Neural cell (in vitro differentiated cells): ENCODE measurements at regions not wholly inside any gene's neighbourhood (a gene's known extent, or its start where the extent isn't known, plus 50 kb on each side); places are given as distances from the start of the nearest gene placed in this dataset.

ENCODE experiments used
- H2AFZ ChIP-seq: fragments of 200-600, 300-800 bp; sonication (generic), shearing (Covaris generic); 2 replicates; pipeline ENCODE4 v1.6.0; 2014; ENCODE audit warnings: low read depth, mild to moderate bottlenecking, antibody characterized with exemption, low read length, moderate library complexity
- H3F3A ChIP-seq: fragments of 200-600 bp; shearing (Covaris generic); 2 replicates; pipeline ENCODE4 v1.6.1; 2016; ENCODE audit warnings: mild to moderate bottlenecking, moderate library complexity, mixed read lengths, antibody characterized with exemption, low read length; ENCODE audit not compliant: insufficient read depth, poor library complexity, severe bottlenecking
- H3K27ac ChIP-seq: fragments of 200-600, 300-800 bp; sonication (generic), shearing (Covaris generic); 2 replicates; pipeline ENCODE4 v1.5.1; 2014; ENCODE audit warnings: mild to moderate bottlenecking, low read length, moderate library complexity
- H3K27me3 ChIP-seq: fragments of 300-800, 200-600 bp; sonication (generic), shearing (Covaris generic); 2 replicates; pipeline ENCODE4 v1.6.0; 2014; ENCODE audit warnings: mild to moderate bottlenecking, low read depth, low read length, moderate library complexity; ENCODE audit not compliant: insufficient read depth
- H3K36me3 ChIP-seq: fragments of 300-800, 200-600 bp; sonication (generic), shearing (Covaris generic); 2 replicates; pipeline ENCODE4 v1.5.1; 2014; ENCODE audit warnings: mild to moderate bottlenecking, antibody characterized with exemption, low read length, moderate library complexity; ENCODE audit not compliant: insufficient read depth
- H3K4me2 ChIP-seq: fragments of 300-800, 200-600 bp; sonication (generic), shearing (Covaris generic); 2 replicates; pipeline ENCODE4 v1.6.0; 2014; ENCODE audit warnings: mild to moderate bottlenecking, low read length
- H3K4me3 ChIP-seq: fragments of 300-800, 200-600 bp; sonication (generic), shearing (Covaris generic); 2 replicates; pipeline ENCODE4 v1.5.1; 2014; ENCODE audit warnings: mild to moderate bottlenecking, low read length, moderate library complexity
- H3K79me2 ChIP-seq: fragments of 200-600 bp; shearing (Covaris generic); replicated peaks from 2 replicates; pipeline ENCODE4 v1.6.0; 2014; ENCODE audit warnings: mild to moderate bottlenecking, low read length, moderate library complexity; ENCODE audit not compliant: insufficient read depth
- H3K9ac ChIP-seq: fragments of 300-800, 200-600 bp; sonication (generic), shearing (Covaris generic); 2 replicates; pipeline ENCODE4 v1.6.1; 2016; ENCODE audit warnings: mild to moderate bottlenecking, low read length, mixed read lengths
- H3K9me2 ChIP-seq: fragments of 200-600 bp; shearing (Covaris generic); 2 replicates; pipeline ENCODE4 v1.6.1; 2016; ENCODE audit warnings: mild to moderate bottlenecking, low read length, mixed read lengths; ENCODE audit not compliant: insufficient read depth
- H3K9me3 ChIP-seq: fragments of 200-600, 300-800 bp; sonication (generic), shearing (Covaris generic); 2 replicates; pipeline ENCODE4 v1.6.1; 2016; ENCODE audit warnings: mild to moderate bottlenecking, mixed run types, low read length, moderate library complexity, mixed read lengths
- H4K20me1 ChIP-seq: fragments of 200-600 bp; shearing (Covaris generic); 2 replicates; pipeline ENCODE4 v1.6.1; 2016; ENCODE audit warnings: mild to moderate bottlenecking, mixed run types; ENCODE audit not compliant: insufficient read depth
- CTCF ChIP-seq: fragments of 450-650 bp; IDR thresholded peaks from 2 replicates; pipeline ENCODE4 v1.5.1; 2014; ENCODE audit warnings: antibody characterized with exemption, mild to moderate bottlenecking, moderate library complexity; ENCODE audit not compliant: poor library complexity, severe bottlenecking
- EP300 ChIP-seq: fragments of 450-650 bp; conservative IDR thresholded peaks from 2 replicates; pipeline ENCODE4 v1.6.1; 2014; ENCODE audit warnings: antibody characterized with exemption, mild to moderate bottlenecking, moderate library complexity; ENCODE audit not compliant: poor library complexity, severe bottlenecking
- EZH2 ChIP-seq: fragments of 200-600, 300-800 bp; shearing (Covaris generic), sonication (generic); IDR thresholded peaks from 2 replicates; pipeline ENCODE4 v1.6.1; 2014; ENCODE audit warnings: antibody characterized with exemption, low read length, borderline replicate concordance, mild to moderate bottlenecking; ENCODE audit not compliant: insufficient read depth, poor library complexity, severe bottlenecking
- MXI1 ChIP-seq: fragments of 450-650 bp; conservative IDR thresholded peaks from 2 replicates; pipeline ENCODE4 v1.6.1; 2014; ENCODE audit warnings: antibody characterized with exemption, mild to moderate bottlenecking; ENCODE audit not compliant: poor library complexity, severe bottlenecking
- POLR2AphosphoS5 ChIP-seq: IDR thresholded peaks from 2 replicates; pipeline ENCODE4 v1.6.1; 2012
- RAD21 ChIP-seq: fragments of 450-650 bp; conservative IDR thresholded peaks from 2 replicates; pipeline ENCODE4 v1.6.1; 2014; ENCODE audit warnings: antibody characterized with exemption, mild to moderate bottlenecking, moderate library complexity
- SMC3 ChIP-seq: fragments of 450-650 bp; conservative IDR thresholded peaks from 2 replicates; pipeline ENCODE4 v1.6.1; 2014; ENCODE audit warnings: antibody characterized with exemption, mild to moderate bottlenecking, moderate library complexity; ENCODE audit not compliant: poor library complexity
- TAF1 ChIP-seq: IDR thresholded peaks from 2 replicates; pipeline ENCODE4 v1.6.1; 2012; ENCODE audit warnings: low read depth
- TF ChIP-seq, protein P1 (sequence below): IDR thresholded peaks from 2 replicates; pipeline ENCODE4 v1.6.1; 2012; ENCODE audit warnings: borderline replicate concordance

DNA sequence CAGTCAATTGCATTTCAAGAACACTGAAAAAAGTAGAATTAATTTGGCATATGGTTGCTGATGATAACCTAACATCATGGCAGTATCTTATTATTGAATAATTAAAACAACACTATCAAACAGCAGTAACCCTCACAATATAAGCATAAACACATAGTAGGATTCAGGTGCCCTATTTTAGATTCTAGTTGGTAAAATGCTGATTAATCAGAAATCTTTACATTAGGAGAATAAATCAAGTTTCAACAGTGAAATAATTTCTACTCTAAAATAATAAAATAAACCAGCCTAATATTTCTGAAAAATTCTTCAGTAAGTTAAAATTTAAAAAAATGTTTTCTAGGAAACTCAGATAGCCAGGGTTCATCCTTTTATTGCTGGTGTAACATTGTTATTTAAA lies 76.4 kb upstream of the NUDT12 start:
- Histone ChIP-seq H3K9ac (no peak overlapping the region), H3K27ac (no peak overlapping the region), H4K20me1 (no peaks in the 10 kb centered on the region), H3K27me3 (no peaks in the 10 kb centered on the region), H3K4me3 (no peak overlapping the region), H3K9me3 (no peaks in the 10 kb centered on the region), H3K9me2 (no peaks in the 10 kb centered on the region), H3K79me2 (no peaks in the 10 kb centered on the region), H3F3A (no peaks in the 10 kb centered on the region), H3K4me2 (no peak overlapping the region), H2AFZ (no peak overlapping the region), H3K36me3 (no peaks in the 10 kb centered on the region)
- TF ChIP-seq TAF1 (no peak), MXI1 (no peak), EP300 (no peak), CTCF (no peak), POLR2AphosphoS5 (no peak), EZH2 (no peak), SMC3 (no peak), RAD21 (no peak)
- TF ChIP-seq, protein P1, sequence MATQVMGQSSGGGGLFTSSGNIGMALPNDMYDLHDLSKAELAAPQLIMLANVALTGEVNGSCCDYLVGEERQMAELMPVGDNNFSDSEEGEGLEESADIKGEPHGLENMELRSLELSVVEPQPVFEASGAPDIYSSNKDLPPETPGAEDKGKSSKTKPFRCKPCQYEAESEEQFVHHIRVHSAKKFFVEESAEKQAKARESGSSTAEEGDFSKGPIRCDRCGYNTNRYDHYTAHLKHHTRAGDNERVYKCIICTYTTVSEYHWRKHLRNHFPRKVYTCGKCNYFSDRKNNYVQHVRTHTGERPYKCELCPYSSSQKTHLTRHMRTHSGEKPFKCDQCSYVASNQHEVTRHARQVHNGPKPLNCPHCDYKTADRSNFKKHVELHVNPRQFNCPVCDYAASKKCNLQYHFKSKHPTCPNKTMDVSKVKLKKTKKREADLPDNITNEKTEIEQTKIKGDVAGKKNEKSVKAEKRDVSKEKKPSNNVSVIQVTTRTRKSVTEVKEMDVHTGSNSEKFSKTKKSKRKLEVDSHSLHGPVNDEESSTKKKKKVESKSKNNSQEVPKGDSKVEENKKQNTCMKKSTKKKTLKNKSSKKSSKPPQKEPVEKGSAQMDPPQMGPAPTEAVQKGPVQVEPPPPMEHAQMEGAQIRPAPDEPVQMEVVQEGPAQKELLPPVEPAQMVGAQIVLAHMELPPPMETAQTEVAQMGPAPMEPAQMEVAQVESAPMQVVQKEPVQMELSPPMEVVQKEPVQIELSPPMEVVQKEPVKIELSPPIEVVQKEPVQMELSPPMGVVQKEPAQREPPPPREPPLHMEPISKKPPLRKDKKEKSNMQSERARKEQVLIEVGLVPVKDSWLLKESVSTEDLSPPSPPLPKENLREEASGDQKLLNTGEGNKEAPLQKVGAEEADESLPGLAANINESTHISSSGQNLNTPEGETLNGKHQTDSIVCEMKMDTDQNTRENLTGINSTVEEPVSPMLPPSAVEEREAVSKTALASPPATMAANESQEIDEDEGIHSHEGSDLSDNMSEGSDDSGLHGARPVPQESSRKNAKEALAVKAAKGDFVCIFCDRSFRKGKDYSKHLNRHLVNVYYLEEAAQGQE: no peak

DNA sequence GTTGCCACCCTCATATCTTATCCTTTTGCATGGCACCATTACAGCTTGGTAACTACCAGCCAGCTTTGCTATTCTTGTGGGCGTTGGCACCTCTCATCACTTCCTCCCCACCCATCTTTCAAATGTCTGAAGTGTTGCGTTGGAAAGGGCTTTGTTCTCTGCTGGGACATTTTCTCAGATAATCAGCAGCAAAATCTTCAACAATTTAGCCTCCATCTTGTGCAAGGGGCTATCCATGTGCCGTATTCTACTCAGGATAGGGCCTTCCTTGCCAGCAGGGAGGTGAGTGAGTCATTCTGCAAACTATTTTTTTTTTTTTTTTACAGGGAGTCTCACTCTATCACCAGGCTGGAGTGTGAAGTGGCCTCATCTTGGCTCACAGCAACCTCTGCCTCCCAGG lies 62.1 kb upstream of the NUDT12 start:
- Histone ChIP-seq H3K9me3 (no peaks in the 10 kb centered on the region), H3K9ac (no peak overlapping the region), H3F3A (no peaks in the 10 kb centered on the region), H3K79me2 (no peaks in the 10 kb centered on the region), H3K9me2 (no peaks in the 10 kb centered on the region), H3K4me2 (no peak overlapping the region), H3K27ac (no peak overlapping the region), H3K4me3 (no peak overlapping the region), H2AFZ (no peak overlapping the region), H4K20me1 (no peaks in the 10 kb centered on the region), H3K36me3 (no peaks in the 10 kb centered on the region), H3K27me3 (no peaks in the 10 kb centered on the region)
- no peak for TF ChIP-seq CTCF
